H1 (cell line): ENCODE measurements at regions not wholly inside any gene's neighbourhood (a gene's known extent, or its start where the extent isn't known, plus 50 kb on each side); places are given as distances from the start of the nearest gene placed in this dataset.

Experiments
- CTCF ChIA-PET: fragments of 300-600 bp; sonication (Branson Sonifier 250); formaldehyde crosslinking; loops from one replicate; lab custom pipeline; 2021; ENCODE audit not compliant: partially characterized antibody; lab: Charles Lee
- POLR2A ChIA-PET: fragments of 300-600 bp; sonication (Branson Sonifier 250); formaldehyde crosslinking; loops from one replicate; lab custom pipeline; 2021; ENCODE audit warnings: inconsistent platforms; ENCODE audit not compliant: partially characterized antibody; lab: Charles Lee
- DNase-seq, 2 experiments: peaks; one replicate each; pipeline versions ENCODE4 v3.0.0 to v3.0.0-alpha.2; 2010 to 2022; ENCODE audit warnings: low spot score in 2 of 2, low read depth in 1 of 2, mixed read lengths in 1 of 2
- FAIRE-seq: peaks from 2 replicates; lab custom pipeline; 2011; peaks lifted over from hg19 to GRCh38; lab: Jason Lieb, UNC
- H2AFZ ChIP-seq: 2 replicates; pipeline ENCODE4 v1.8.1; 2012; ENCODE audit warnings: low read length, inconsistent platforms
- H2AK5ac ChIP-seq: 2 replicates; pipeline ENCODE4 v1.6.1; 2013; ENCODE audit warnings: low read depth, low read length
- H2BK120ac ChIP-seq: replicated peaks from 2 replicates; pipeline ENCODE3; 2013; ENCODE audit warnings: low read depth, low read length, inconsistent platforms
- H2BK12ac ChIP-seq: 2 replicates; pipeline ENCODE4 v1.6.1; 2013; ENCODE audit warnings: low read depth, low read length
- H2BK15ac ChIP-seq: 2 replicates; pipeline ENCODE4 v1.6.1; 2013; ENCODE audit warnings: low read length
- H2BK20ac ChIP-seq: 2 replicates; pipeline ENCODE4 v1.6.1; 2013; ENCODE audit warnings: low read length
- H2BK5ac ChIP-seq: 2 replicates; pipeline ENCODE4 v1.6.1; 2013; ENCODE audit warnings: low read depth, low read length
- H3K14ac ChIP-seq: 2 replicates; pipeline ENCODE4 v1.6.1; 2013; ENCODE audit warnings: inconsistent platforms; ENCODE audit not compliant: insufficient read length
- H3K18ac ChIP-seq: 2 replicates; pipeline ENCODE4 v1.6.1; 2013; ENCODE audit warnings: low read length; ENCODE audit errors: extremely low read depth
- H3K23ac ChIP-seq: 2 replicates; pipeline ENCODE4 v1.6.1; 2013; ENCODE audit warnings: inconsistent platforms; ENCODE audit not compliant: insufficient read length
- H3K23me2 ChIP-seq: 2 replicates; pipeline ENCODE4 v1.6.1; 2013; ENCODE audit warnings: low read depth, low read length
- H3K27ac ChIP-seq: 2 replicates; pipeline ENCODE4 v1.6.1; 2011; ENCODE audit warnings: low read depth, low read length, inconsistent platforms
- H3K27me3 ChIP-seq, 4 experiments: replicated peaks in 1 of 4; 1 replicate in 1 of 4; 2 replicates in 3 of 4; pipeline versions ENCODE4 v1.6.1 to v1.8.1; 2011 to 2013; ENCODE audit warnings: low read length in 3 of 4, mild to moderate bottlenecking in 3 of 4, inconsistent platforms in 2 of 4, mixed read lengths in 2 of 4, moderate library complexity in 1 of 4; ENCODE audit not compliant: control insufficient read depth in 3 of 4, insufficient read depth in 3 of 4; ENCODE audit errors: extremely low read depth in 1 of 4
- H3K36me3 ChIP-seq, 4 experiments: 2 replicates each; pipeline versions ENCODE4 v1.6.1 to v1.8.1; 2011 to 2013; ENCODE audit warnings: mild to moderate bottlenecking in 4 of 4, low read length in 3 of 4, moderate library complexity in 2 of 4, control low read depth in 1 of 4, inconsistent platforms in 1 of 4; ENCODE audit not compliant: insufficient read depth in 4 of 4, control insufficient read depth in 2 of 4
- H3K4ac ChIP-seq: replicated peaks from 2 replicates; pipeline ENCODE3; 2013; ENCODE audit warnings: low read length, low read depth, mixed read lengths, inconsistent platforms; ENCODE audit not compliant: insufficient read length
- H3K4me1 ChIP-seq, 4 experiments: replicated peaks in 1 of 4; 1 replicate in 1 of 4; 2 replicates in 3 of 4; pipeline versions ENCODE4 v1.6.1 to v1.8.1; 2011 to 2013; ENCODE audit warnings: low read length in 3 of 4, inconsistent platforms in 2 of 4, mixed read lengths in 1 of 4; ENCODE audit not compliant: insufficient read depth in 4 of 4, control insufficient read depth in 3 of 4
- H3K4me2 ChIP-seq, 2 experiments: 2 replicates each; pipeline versions ENCODE4 v1.6.1 to v1.8.1; 2011 to 2013; ENCODE audit warnings: low read depth in 2 of 2, low read length in 2 of 2, control low read depth in 1 of 2, inconsistent platforms in 1 of 2, mild to moderate bottlenecking in 1 of 2; ENCODE audit not compliant: insufficient read depth in 1 of 2
- H3K4me3 ChIP-seq, 4 experiments: fragments of 200-600, 300-600 bp in 1 of 4; sonication (generic), shearing (Covaris generic), sonication (Bioruptor Twin) in 1 of 4; 2 replicates each; pipeline versions ENCODE4 v1.5.1 to v1.8.1; 2011 to 2016; ENCODE audit warnings: low read length in 4 of 4, low read depth in 3 of 4, control low read depth in 2 of 4, inconsistent platforms in 2 of 4, mild to moderate bottlenecking in 2 of 4, mixed read lengths in 1 of 4, moderate library complexity in 1 of 4; ENCODE audit not compliant: insufficient read depth in 2 of 4; ENCODE audit errors: extremely low read depth in 1 of 4
- H3K56ac ChIP-seq: replicated peaks from 2 replicates; pipeline ENCODE3; 2013; ENCODE audit warnings: low read depth, mild to moderate bottlenecking, mixed read lengths, low read length, inconsistent platforms; ENCODE audit not compliant: insufficient read length
- H3K79me1 ChIP-seq: 2 replicates; pipeline ENCODE4 v1.6.1; 2013; ENCODE audit warnings: low read depth, low read length, control low read depth
- H3K79me2 ChIP-seq, 2 experiments: 2 replicates each; pipeline versions ENCODE4 v1.6.1 to v1.8.1; 2012 to 2013; ENCODE audit warnings: low read length in 2 of 2, mild to moderate bottlenecking in 2 of 2, inconsistent platforms in 1 of 2; ENCODE audit not compliant: insufficient read depth in 2 of 2, control insufficient read depth in 1 of 2
- H3K9ac ChIP-seq, 4 experiments: replicated peaks in 1 of 4; 1 replicate in 1 of 4; 2 replicates in 3 of 4; pipeline versions ENCODE4 v1.6.1 to v1.8.1; 2011 to 2013; ENCODE audit warnings: low read depth in 3 of 4, low read length in 3 of 4, control low read depth in 2 of 4, mild to moderate bottlenecking in 2 of 4, moderate library complexity in 2 of 4, inconsistent platforms in 1 of 4; ENCODE audit errors: extremely low read depth in 1 of 4
- H3K9me3 ChIP-seq, 2 experiments: 2 replicates each; pipeline versions ENCODE4 v1.6.1 to v1.8.1; 2012 to 2013; ENCODE audit warnings: mild to moderate bottlenecking in 2 of 2, moderate library complexity in 2 of 2, control low read depth in 1 of 2, inconsistent platforms in 1 of 2, low read depth in 1 of 2, low read length in 1 of 2, mixed read lengths in 1 of 2; ENCODE audit not compliant: insufficient read depth in 2 of 2
- H4K20me1 ChIP-seq, 2 experiments: replicated peaks in 1 of 2; 2 replicates each; pipeline versions ENCODE3 to v1.8.1; 2011 to 2013; ENCODE audit warnings: inconsistent platforms in 2 of 2, low read length in 2 of 2, mild to moderate bottlenecking in 1 of 2; ENCODE audit not compliant: insufficient read depth in 2 of 2, control insufficient read depth in 1 of 2
- H4K5ac ChIP-seq: 2 replicates; pipeline ENCODE4 v1.6.1; 2013; ENCODE audit warnings: low read length, low read depth, mixed read lengths, inconsistent platforms; ENCODE audit not compliant: insufficient read length
- H4K8ac ChIP-seq: 2 replicates; pipeline ENCODE4 v1.8.0; 2013; ENCODE audit warnings: mild to moderate bottlenecking, moderate library complexity, low read length, inconsistent platforms; ENCODE audit not compliant: insufficient read depth; ENCODE audit errors: extremely low read depth
- H4K91ac ChIP-seq: replicated peaks from 2 replicates; pipeline ENCODE3; 2013; ENCODE audit warnings: low read length, mixed read lengths, inconsistent platforms; ENCODE audit not compliant: insufficient read length
- CTBP2 ChIP-seq: IDR thresholded peaks from 2 replicates; pipeline ENCODE4 v1.7.0; 2011; ENCODE audit warnings: borderline replicate concordance, mild to moderate bottlenecking, moderate library complexity, mixed read lengths, low read length; ENCODE audit not compliant: insufficient read depth, insufficient read length
- JUND ChIP-seq: IDR thresholded peaks from 2 replicates; pipeline ENCODE4 v1.6.1; 2011; ENCODE audit warnings: mild to moderate bottlenecking, improper control_type of control experiment, low read length
- TBP ChIP-seq: IDR thresholded peaks from 2 replicates; pipeline ENCODE4 v1.6.1; 2011; ENCODE audit warnings: low read depth, low read length, improper control_type of control experiment
- WGBS, 2 experiments: shearing (Covaris generic) in 1 of 2; methylation state at CpG; one replicate each; pipeline versions ENCODE4 v1.1.6 to v1.1.7; 2013 to 2015; ENCODE audit warnings: low lambda C conversion rate in 2 of 2, mixed read lengths in 2 of 2, inconsistent platforms in 1 of 2, low coverage in 1 of 2, missing lambda C conversion rate in 1 of 2; ENCODE audit not compliant: insufficient replicate concordance in 2 of 2, insufficient coverage in 1 of 2, insufficient read length in 1 of 2; ENCODE audit errors: extremely low coverage in 1 of 2, missing lambda C conversion rate in 1 of 2; 5-methylcytosine and 5-hydroxymethylcytosine counted together

DNA sequence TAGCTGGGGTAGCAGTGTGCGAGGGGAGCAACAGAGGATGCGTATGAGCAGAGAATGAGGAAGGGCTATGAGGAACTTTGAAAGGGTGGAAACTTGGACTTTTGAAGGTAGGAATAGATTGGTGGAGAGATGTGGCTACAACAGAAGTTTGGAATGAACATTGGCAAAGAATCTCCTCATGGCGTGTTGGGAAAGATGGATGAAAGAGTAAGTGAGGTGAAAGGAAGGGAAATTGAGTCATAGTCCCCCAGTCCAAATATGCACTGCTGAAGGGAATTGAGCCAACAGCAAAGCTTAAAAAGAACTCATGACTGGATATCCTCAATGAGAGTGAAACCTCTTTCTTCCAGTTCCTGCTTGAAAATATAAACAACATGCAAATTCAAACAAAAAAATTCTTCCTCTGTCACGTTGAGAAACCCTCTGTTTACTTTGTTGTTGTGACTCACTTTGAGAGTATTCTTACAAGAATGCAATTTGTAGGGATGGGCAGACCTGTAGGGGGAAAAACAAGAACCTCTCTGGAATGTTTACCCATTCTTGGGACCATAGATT lies 313.2 kb upstream of the KCNJ16 start:
- Histone ChIP-seq H4K8ac (no peak overlapping the region), H2AK5ac (no peak overlapping the region; the same call in 1 of the 2 replicates), H4K91ac (no peak overlapping the region), H3K36me3 (no peaks in the 10 kb centered on the region), H3K27ac (no peak overlapping the region), H3K79me1 (no peaks in the 10 kb centered on the region), H3K4me1 (no peaks in the 10 kb centered on the region), H3K56ac (no peak overlapping the region), H4K20me1 (no peaks in the 10 kb centered on the region), H3K4me2 (no peak overlapping the region), H3K9me3 (no peaks in the 10 kb centered on the region), H2BK12ac (peak overlapping the region; percentile 85), H4K5ac (no peak overlapping the region), H2BK20ac (no peak overlapping the region), H3K23me2 (no peaks in the 10 kb centered on the region; the same call in 1 of the 2 replicates), H3K18ac (no peak overlapping the region), H2BK5ac (no peak overlapping the region), H3K14ac (no peak overlapping the region), H3K79me2 (no peaks in the 10 kb centered on the region), H3K4me3 (no peak overlapping the region), H2AFZ (peak overlapping the region; percentile 39; the same call in 1 of the 2 replicates), H3K4ac (no peak overlapping the region), H3K27me3 (no peaks in the 10 kb centered on the region), H2BK120ac (no peak overlapping the region), H2BK15ac (no peak overlapping the region), H3K23ac (no peak overlapping the region), H3K9ac (no peak overlapping the region)
- FAIRE-seq (no peak), DNase-seq (no peak)
- POLR2A ChIA-PET: no interaction called here
- TF ChIP-seq CTBP2: no peak
- TF ChIP-seq TBP: no peak
- peak; percentile 45; the same call in 1 of the 2 replicates for TF ChIP-seq JUND
- 78% methylated on average over 4 of the region's 4 CpGs; no CpG with 5 or more reads in 1 of the 2 experiments for WGBS, 2 experiments
- CTCF ChIA-PET: interaction anchor here (1.0 to 1.2 kb wide), 2 partner anchors 120 to 193 kb away, joined by 3 read pairs; no protein-coding TSS in a partner anchor
